Skin of body (tissue), 1 donor: ENCODE measurements at regions not wholly inside any gene's neighbourhood (a gene's known extent, or its start where the extent isn't known, plus 50 kb on each side); places are given as distances from the start of the nearest gene placed in this dataset.
"Not testable (repeated sequence)": the region's sequence is repeated elsewhere in the genome, so short reads cannot be mapped to it uniquely, and the experiment has no call there.

Experiments used
- DNase-seq: peaks from one replicate; lab custom pipeline; 2025; lab: John Stamatoyannopoulos, UW

DNA sequence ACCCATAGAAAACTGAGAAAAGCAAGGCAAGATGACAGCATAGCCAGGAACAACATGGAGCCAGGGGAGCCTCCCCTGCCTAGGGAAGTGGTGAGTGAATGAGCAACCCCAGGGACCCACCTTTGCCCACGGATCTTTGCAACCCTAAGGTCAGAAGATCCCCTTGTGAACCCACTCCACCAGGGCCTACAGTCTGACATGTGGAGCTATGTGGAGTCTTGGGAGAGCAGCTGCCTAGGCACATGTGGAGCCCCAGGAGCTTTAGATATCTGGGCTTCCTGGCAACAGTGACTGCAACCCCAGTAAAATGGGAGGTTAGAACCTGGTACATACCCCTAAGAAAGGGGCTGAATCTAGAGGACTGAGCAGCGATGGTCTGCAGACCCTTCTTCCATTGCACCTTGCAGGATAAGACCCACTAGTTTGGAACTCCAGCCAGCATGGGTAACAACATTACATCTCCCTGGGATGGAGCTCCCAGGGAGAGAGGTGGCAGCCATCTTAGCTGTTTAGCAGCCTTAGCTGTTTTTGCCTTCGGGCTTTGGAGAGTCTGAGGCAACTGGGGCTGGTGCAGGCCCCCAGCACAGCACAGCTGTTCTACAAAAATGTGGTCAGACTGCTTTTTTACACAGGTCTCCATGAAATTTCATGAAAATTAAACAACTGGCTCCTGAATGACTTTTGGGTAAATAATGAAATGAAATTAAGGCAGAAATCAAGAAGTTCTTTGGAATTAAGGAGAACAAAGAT is 104.7 kb upstream of the TRIM2 start:
- no peak for DNase-seq

DNA sequence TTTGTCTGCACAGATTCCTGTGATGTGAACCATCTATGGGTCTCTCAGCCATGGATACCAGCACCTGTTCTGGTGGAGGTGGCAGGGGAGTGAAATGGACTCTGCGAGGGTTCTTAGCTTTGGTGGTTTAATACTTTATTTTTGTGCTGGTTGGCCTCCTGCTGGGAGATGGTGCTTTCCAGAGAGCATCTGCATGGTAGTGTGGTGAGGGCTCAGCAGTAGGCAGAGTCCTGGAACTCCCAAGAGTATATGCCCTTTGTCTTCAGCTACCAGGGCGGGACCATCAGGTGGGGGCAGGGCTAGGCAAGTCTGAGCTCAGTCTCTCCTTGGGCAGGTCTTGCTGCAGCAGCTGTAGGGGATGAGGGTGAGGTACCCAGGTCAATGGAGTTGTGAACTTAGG is 97.5 kb upstream of the TRIM2 start:
- not testable (repeated sequence) for DNase-seq

GRCh38 chr4:153107246-153107645 is 97.0 kb upstream of the TRIM2 start:
- no peak for DNase-seq

DNA sequence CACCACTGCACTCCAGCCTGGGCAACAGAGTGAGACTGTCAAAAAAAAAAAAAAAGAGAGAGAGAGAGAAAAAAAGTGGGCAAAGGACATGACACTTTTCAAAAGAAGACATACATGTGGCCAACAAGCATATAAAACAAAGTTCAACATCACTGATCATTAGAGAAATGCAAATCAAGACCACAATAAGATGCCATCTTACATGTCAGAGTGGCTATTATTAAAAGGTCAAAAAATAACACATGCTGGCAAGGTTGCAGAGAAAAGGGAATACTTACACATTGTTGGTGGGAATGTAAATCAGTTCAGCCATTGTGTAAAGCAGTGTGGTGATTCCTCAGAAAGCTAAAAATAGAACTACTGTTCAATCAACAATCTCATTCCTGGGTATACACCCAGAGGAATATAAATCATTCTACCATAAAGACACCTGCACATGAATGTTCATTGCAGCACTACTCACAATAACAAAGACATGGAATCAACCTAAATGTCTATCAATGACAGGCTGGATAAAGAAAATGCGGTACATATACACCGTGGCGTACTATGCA is 94.9 kb upstream of the TRIM2 start:
- no peak for DNase-seq

GRCh38 chr4:153110739-153111138 is 93.5 kb upstream of the TRIM2 start:
- no peak for DNase-seq

GRCh38 chr4:153111426-153112040 is 92.7 kb upstream of the TRIM2 start:
- no peak for DNase-seq

GRCh38 chr4:153112041-153112441 is 92.2 kb upstream of the TRIM2 start:
- DNase-seq = no peak

DNA sequence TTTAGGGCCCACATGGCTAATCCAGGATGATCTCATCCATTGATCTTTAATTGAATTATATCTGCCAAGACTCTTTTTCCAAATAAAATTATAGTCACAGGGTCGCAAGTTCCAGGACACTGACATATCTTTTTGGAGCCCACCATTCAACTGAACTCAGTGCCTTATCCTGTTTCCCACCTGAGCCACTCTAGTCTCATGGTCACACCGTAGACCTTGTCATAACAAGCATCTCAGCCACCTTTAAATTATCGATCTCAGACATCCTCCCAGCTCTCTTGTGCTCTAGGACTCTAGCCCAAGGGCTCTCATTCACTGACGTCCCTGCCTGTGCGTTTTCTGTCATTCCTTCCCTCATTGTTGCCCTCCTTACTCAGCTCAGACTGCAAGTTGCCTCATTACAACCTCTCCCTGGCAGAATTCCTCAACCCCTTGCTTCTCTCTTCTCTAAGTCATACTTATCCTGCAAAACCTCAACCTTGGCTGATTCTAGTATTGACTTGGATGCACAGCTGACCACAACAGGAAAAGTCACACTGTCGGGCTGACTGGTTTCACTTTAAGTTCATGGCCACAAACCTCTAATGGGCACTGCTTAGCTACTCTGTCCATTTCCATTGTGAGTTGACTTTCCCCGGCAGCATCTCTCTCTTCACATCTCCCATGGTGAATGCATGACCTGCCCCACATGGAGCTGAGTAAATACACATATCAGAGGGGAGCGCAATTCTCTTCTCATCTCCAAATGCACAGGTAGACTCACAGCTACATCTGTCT is 91.0 kb upstream of the TRIM2 start:
- no peak for DNase-seq

DNA sequence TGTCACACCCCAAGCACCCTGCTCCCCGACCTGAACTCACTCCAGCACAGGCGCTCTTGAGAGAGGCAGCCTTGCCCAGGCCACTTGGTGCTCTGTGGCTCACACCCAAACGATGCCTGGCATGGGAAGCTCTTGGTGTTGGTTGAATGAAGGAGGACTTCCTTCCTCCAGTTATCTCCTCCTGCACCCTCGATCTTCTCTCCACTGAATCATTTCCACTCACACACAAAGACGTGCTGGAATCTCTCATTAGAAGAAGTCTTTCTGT is 90.5 kb upstream of the TRIM2 start:
- no peak for DNase-seq

DNA sequence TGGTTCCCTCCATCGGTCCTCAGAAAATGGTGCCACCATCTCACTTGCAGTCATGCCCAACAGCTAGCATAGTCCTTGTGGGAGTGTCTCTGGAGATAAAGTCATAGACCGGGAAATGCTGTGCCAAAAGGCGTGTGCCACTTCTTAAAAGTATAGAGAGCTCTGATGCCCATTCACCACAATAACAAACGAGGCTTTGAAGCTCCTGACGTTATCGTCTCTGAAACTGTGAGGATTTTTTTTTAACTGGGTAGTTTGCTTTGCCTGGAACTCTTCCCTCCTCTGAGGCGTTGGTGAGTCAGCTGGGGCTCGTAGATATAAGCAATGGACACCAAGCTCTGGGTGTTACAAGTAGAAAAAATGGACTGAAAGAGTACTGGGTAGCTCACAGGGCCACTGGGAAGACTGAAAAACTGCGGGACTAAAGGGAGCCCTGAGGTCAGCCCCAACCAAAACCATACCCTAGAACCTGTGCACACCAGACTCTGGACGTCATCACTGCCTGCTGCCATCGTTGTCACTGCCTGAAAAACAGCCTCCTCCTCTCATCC is 89.4 kb upstream of the TRIM2 start:
- no peak for DNase-seq

- peak; percentile 54 for DNase-seq
Observed at GRCh38 chr4:153115322-153116290, 88.6 kb upstream of the TRIM2 start.

DNA sequence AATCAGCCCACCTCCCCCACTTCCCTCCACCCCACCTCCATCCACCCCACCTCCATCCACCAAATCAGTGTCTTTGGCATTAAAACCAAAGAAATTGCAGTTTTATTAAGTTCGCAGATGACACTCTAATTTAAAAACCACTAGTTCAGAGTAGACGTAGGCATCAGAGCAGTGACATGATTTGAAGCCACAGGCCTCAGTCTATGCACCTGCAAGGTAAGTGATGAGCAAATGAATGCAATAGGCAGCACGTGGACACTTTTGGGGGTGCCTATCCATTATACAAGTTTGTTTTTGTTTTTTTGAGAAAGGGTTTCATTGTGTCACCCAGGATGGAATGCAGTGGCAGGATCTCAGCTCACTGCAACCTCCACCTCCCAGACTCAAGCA is 88.0 kb upstream of the TRIM2 start:
- no peak for DNase-seq

- no peak for DNase-seq
Observed at GRCh38 chr4:153116801-153117200, 87.4 kb upstream of the TRIM2 start.

DNA sequence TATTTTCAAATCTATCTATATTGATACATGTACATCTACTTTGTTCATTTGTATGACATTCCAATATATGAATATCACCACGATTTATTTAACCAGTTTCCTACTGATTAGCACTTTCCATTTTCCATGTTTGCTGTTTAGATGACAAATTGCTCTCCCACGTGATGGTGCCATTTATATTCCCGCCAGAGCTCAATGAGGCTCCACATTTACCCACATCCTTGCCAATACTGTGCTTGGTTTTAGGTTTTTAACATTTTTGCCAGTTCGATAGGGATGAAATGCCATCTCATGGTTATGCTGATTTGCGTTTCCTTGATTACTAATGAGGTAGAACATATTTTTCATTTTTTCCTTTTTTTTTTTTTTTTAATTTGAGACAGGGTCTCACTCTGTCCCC is 86.7 kb upstream of the TRIM2 start:
- no peak for DNase-seq

DNA sequence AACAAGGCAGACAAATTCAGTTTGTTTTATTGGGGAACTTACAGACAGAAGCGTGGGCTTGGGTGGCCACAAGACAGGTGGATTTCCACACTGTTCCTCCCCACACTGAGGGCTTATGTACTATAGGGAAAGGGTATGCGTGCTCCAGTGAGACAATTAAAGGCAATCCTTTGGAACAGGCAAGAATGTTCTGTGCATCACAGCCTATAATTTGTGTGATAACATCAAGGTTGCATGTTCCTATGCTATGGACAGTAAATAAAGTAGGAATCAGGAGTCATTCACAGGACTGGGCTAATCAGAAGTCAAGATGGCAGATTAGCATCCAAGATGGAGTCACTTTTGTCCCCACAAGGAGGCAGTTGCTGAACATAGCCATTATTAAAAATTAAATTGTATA is 84.6 kb upstream of the TRIM2 start:
- no peak for DNase-seq

- no peak for DNase-seq
Observed at GRCh38 chr4:153120235-153120634, 84.0 kb upstream of the TRIM2 start.

DNA sequence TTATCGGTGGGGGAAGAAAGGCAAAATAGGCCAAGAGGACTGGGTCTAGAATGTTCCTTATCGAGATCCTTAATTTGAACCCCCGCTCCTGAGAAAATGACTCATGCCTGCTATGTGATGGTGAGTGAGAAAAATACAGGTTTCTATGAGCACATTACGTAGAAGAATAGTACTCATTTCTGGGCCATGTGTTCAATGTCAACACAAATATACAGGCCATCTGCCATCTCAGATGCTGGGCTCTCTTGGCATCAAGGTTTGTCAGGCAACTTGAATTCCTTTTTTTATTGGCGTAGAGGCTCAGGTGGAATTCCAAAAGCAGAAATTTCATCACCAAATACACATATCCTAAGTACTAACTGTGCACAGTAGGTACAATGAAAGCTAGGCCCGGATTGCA is 81.4 kb upstream of the TRIM2 start:
- no peak for DNase-seq

DNA sequence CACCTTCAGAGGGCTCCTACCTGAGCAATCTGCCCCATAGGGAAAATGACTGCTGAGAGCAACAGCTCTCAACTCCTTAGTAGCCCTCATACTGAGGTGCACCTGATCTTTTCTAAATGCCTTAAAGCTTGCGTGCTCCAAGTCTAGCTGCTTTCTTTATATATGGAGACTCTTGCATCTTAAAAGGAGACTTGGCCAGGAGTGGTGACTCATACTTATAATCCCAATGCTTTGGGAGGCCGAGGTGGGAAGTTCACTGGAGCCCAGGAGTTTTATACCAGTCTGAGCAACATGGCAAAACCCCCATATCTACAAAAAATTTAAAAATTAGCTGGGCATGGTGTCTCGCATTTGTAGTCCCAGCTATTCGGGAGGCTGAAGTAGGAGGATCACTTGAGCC is 78.1 kb upstream of the TRIM2 start:
- DNase-seq = no peak

DNA sequence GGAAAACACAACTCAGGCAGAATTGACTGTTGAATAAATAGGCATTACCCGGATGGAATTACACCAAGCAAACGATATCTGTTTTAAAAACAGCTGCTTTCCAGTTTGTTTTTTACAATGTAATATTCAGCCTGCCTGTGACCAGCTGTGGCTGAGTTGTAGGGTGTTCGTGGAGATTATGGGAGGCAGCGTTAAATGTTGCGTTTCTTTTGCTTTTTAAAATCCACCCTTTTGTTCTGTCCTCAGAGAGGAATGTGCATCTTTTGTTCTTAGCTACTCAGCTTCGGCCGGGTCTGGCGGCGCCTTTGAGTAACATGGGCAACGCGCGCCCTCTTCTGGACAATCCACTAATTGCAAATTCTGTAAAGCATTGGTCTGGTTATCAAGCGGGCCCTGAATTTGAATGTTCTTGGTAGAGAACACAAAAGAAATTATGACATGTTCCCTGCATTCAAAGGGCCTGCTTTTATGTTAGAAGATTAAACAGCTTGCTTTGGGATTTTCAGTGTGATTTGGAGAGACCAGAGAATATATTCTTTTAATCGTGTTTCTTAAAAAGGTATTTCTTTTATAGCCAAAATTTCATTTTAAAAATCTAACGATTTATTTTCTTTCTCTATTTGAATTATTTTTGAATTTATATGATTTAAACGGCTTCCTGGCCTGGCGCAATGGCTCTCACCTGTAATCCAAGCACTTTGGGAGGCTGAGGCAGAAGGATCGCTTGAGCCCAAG is 76.3 kb upstream of the TRIM2 start:
- peak; percentile 77 for DNase-seq

GRCh38 chr4:153131596-153131995 is 72.6 kb upstream of the TRIM2 start:
- peak; percentile 43 for DNase-seq
